Epithelial cell of esophagus (primary cell): ENCODE measurements at regions not wholly inside any gene's neighbourhood (a gene's known extent, or its start where the extent isn't known, plus 50 kb on each side); places are given as distances from the start of the nearest gene placed in this dataset.
A peak's percentile ranks its signal among the peaks of the same experiment; 100 is the strongest.
"Not testable (repeated sequence)": the region's sequence is repeated elsewhere in the genome, so short reads cannot be mapped to it uniquely, and the experiment has no call there.

Experiments
- DNase-seq: peaks from one replicate; pipeline ENCODE4 v3.0.0; 2010; ENCODE audit warnings: low read depth
- H3K4me3 ChIP-seq: 2 replicates; pipeline ENCODE4 v1.5.1; 2011; ENCODE audit warnings: mild to moderate bottlenecking, low read length, control low read depth
- TF ChIP-seq, protein P1 (sequence below): IDR thresholded peaks from 2 replicates; pipeline ENCODE4 v1.5.1; 2011; ENCODE audit warnings: low read depth, mild to moderate bottlenecking, low read length, control low read depth, inconsistent platforms; ENCODE audit not compliant: insufficient read depth; ENCODE audit errors: missing control alignments

DNA sequence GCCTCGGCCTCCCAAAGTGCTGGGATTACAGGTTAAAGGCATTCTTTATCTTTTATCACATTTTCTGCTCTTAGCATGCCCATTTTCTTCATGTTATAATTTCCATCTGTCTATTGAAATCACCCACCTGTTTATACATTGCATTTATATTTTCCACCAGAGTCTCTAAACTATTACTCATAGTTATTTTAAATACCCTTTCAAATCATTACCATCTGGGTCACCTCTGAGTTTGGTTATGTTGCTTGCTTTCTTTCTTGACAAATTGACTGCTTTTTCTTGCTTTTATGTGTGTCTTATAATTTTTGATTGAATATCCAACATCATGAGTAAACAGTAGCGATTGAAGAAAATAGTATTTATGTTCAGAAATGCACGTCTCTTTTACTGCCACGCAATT, 71.4 kb downstream of the TMEM270 start:
- TF ChIP-seq, protein P1, sequence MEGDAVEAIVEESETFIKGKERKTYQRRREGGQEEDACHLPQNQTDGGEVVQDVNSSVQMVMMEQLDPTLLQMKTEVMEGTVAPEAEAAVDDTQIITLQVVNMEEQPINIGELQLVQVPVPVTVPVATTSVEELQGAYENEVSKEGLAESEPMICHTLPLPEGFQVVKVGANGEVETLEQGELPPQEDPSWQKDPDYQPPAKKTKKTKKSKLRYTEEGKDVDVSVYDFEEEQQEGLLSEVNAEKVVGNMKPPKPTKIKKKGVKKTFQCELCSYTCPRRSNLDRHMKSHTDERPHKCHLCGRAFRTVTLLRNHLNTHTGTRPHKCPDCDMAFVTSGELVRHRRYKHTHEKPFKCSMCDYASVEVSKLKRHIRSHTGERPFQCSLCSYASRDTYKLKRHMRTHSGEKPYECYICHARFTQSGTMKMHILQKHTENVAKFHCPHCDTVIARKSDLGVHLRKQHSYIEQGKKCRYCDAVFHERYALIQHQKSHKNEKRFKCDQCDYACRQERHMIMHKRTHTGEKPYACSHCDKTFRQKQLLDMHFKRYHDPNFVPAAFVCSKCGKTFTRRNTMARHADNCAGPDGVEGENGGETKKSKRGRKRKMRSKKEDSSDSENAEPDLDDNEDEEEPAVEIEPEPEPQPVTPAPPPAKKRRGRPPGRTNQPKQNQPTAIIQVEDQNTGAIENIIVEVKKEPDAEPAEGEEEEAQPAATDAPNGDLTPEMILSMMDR, result no peak
- no peak overlapping the region for H3K4me3 ChIP-seq
- DNase-seq, result no peak

DNA sequence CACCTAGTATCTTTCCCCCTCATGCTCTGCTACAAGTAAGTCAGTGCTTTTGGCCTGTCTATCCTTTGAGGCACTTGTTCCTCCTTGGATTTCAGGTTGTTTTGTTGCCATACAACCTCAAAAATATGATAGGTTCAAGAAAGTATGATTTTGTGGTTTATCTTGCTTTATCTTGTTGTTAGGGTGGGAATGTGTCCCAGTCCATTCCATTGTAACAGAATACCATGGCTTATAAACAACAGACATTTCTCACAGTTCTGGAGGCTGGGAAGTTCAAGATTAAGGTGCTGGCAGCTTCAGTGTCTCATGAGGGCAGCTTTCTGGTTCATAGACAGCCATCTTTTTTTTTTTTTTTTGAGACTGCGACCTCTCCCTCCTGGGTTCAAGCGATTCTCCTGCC, 72.1 kb downstream of the TMEM270 start:
- TF ChIP-seq, protein P1, result no peak
- H3K4me3 ChIP-seq, result no peak overlapping the region

DNA sequence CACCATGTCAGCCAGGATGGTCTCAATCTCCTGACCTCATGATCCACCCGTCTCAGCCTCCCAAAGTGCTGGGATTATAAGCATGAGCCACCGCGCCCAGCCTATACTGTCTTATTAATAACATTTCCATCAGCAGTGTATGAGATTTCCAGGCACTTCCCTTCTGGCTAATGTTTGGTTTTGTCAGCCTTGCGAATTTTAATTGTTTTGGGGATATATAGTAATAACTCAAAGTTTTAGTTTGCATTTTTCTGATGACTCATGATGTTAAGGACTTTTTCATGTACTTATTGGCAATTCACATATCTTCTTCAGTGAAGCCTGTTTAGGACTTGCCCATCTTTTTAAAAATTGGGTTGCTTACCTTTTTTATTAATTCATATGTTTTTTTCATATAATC, 76.0 kb downstream of the TMEM270 start:
- TF ChIP-seq, protein P1, result no peak
- no peak for DNase-seq
- H3K4me3 ChIP-seq, result no peak overlapping the region

More for the DNA sequence above, 72.1 kb downstream of the TMEM270 start:
- no peak for DNase-seq

DNA sequence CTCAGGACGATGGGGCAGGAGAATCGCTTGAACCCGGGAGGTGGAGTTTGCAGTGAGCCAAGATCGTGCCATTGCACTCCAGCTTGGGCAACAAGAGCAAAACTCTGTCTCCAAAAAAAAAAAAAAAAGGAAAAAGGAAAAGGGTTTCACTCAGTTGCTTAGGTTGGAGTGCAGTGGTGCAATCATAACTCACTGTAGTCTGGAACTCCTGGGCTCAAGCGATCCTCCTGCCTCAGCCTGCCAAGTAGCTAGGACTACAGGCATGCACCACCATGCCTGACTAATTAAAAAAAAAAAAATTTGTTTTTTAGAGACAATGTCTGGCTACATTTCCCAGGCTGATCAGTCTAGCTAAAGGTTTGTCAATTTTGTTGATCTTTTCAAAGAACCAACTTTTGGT, 76.7 kb downstream of the TMEM270 start:
- DNase-seq, result peak; percentile 58
- H3K4me3 ChIP-seq, result not testable (repeated sequence)

DNA sequence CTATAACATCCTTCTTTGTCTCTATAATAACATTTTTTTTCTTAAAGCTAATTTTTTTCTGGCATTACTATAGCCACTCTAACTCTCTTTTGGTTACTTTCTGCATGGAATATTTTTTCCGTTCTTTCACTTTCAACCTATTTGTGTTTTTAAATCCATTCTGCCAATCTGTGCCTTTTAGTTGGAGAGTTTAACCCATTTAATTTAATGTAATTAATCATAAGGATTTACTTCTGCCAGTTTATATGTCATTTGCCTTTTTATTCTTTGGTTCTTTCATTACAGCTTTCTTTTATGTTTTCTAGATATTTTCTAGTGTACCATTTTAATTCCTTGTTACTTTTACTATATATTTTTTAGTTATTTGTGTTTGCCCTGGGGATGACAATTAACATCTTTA, 78.6 kb downstream of the TMEM270 start:
- TF ChIP-seq, protein P1, result no peak
- no peak overlapping the region for H3K4me3 ChIP-seq
- DNase-seq, result no peak

DNA sequence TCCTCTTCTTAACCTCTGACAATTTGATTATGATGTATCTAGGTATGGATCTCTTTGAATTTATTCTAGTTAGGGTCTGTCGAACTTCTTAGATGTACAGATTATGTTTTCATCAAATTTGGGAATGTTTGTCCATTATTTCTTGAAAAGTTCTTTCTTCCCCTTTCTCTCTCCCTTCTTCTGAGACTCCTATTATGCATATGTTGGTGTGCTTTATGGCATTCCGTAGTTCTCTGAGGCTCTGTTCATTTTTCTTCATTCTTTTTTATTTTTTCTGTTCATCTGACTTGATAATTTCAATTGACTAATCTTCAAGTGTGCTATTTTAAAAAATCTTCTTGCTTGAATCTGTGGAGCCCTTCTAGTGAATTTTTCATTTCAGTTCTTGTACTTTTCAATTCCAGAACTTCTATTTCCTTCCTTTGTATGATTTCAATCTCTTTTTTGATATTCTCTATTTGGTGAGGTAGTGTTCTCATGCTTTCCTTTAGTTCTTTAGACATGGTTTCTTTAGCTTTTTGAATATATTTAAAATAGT, 79.8 kb downstream of the TMEM270 start:
- TF ChIP-seq, protein P1, result no peak
- no peak overlapping the region for H3K4me3 ChIP-seq
- no peak for DNase-seq

DNA sequence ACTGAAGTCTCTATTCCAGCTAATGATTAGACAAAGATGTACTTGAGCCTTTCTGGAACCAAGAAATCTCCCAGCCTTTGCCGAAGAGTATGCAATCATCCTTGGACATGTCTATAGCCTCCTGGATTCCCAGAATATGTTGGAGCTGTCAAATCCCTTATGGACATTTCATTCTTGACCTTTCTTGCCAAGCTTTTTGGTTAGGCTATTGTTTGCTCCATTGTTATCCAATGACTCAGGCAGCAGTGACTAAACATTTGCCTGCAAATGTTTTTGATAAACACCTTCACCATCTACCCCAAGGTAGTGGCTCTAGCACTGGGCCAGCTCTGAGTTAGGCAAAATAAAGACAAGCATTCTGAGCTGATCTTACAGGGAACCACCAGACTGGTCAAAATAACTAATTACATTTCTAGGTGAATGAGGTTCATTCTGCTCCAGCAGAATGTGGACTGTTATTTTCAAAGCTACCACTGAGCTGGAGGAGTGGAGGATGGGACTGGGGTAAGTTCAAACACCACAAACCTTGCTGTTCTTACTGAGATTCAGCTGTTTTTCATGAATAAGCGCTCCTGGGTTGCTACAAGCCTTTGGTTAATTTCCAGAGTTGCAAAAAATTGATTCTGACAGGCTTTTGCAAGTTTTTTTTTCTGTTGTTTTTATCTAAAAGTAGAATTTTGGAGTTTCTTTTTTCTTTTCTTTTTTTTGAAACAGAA, 81.0 kb downstream of the TMEM270 start:
- DNase-seq, result peak; percentile 66
- TF ChIP-seq, protein P1, result no peak
- H3K4me3 ChIP-seq, result no peak overlapping the region
